CD4-positive, alpha-beta T cell treated with Interferon gamma for 1 hour (primary cell): ENCODE measurements at regions not wholly inside any gene's neighbourhood (a gene's known extent, or its start where the extent isn't known, plus 50 kb on each side); places are given as distances from the start of the nearest gene placed in this dataset.

ENCODE experiments used
- DNase-seq: peaks from one replicate; pipeline ENCODE4 v3.0.0-alpha.2; 2020

GRCh38 chr13:109393045-109393444 lies 393.3 kb downstream of the IRS2 start:
- no peak for DNase-seq

- DNase-seq, result no peak
Observed at GRCh38 chr13:109390391-109390790, 396.0 kb downstream of the IRS2 start.

DNA sequence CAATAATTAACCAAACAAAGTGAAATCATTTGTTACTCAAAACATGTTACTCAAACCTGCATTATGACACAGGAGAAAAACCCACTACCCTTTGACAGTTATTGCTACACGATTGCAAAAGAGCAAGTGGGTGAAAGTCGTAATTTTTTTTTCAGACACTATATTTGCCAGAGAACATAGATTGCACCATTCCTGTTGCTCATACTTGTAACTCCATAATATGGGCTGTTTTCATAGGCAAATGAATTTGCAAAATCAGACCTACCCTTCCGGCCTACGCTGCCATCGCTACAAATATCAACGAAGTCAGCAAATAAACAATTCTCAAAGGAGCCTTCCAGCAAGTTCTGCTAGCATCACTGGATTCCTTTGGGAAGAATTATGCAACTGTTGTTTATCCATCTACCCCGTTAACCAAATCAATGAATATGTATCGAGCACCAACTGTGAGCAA lies 396.5 kb downstream of the IRS2 start:
- peak; percentile 13 for DNase-seq

GRCh38 chr13:109389456-109389855 lies 396.9 kb downstream of the IRS2 start:
- DNase-seq, result no peak

DNA sequence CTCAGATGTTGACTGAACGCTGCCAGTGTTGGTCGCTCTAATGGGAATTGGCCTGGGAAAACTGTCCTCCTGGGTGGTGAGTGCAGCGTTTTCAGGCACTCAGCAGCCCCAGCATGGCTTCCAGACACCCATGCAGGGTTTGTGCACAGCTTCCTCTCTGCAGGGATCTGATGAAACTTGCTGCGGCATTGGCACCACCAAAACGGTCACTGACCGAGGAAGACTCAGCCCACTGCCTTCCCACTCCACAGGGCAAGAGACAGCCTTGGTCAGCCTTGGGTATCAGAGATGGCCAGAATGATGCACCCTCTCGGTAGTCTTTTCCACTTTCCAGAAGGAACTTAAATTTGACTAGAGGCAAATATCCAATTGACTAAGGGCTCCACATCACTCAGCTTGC lies 398.9 kb downstream of the IRS2 start:
- no peak for DNase-seq

DNA sequence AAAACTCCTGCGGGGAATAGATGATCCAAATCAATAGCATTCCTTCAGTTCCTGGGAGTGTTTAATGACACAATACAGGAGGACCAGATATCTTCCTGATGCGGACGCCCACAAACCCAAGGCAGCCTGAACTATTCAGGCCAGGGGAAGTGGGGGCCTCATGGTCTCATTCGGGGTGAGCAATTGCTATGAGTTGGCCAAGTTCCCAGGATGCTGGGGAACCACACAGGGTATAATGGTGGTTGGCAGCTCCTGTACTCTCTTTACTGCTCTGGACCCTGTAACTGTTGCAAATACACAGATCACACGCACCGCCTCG lies 401.2 kb downstream of the IRS2 start:
- DNase-seq, result no peak

GRCh38 chr13:109384491-109385241 lies 401.7 kb downstream of the IRS2 start:
- no peak for DNase-seq

DNA sequence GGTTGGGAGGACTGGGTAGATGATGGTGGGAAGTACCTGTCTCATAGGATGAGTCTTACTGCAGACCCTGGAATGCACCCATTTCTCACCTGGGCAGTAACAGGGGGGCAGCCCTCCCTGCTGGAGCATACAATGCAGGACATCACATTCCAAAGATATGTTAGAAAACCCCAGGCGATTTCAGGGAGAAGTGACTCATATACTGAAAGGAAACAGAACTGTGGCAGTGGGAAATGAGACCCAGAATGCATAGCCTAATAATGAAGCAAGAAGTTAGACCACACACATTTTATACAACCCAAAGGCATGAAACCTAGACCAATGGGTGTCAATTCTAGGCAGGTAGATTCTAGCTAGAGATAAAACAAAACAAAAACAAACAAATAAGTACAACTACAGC lies 402.7 kb downstream of the IRS2 start:
- DNase-seq, result no peak

DNA sequence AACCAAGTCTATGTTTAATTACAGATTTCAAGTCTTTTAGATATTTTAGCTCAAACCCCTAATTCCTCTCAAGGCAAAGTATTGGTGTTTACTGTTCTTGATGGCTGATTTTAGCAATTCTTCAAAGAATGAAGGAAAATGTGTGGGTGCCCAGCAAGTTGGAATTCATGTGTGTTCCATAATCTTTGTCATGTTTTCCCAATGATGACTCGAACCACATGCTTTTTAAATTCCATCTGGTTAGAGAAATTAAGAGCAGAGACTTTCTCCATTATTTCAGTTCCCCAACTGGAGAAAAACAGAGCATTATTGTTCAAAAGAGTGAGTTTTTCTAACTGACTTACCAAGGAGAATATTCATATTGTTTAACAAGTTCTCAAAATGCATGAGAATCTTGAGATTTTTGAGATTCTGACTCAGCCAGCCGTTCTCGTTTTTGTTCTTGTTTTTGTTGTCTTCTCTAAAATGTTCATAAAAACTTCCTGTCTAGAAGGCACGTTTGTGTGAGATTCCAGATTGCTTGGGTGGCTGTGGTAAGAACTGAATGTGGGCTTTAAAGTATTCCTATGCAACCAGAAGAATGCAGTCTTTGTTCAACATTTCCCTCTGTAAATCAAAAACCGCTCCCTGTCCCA lies 404.7 kb downstream of the IRS2 start:
- no peak for DNase-seq

- DNase-seq, result no peak
Observed at GRCh38 chr13:109380457-109380856, 405.9 kb downstream of the IRS2 start.

DNA sequence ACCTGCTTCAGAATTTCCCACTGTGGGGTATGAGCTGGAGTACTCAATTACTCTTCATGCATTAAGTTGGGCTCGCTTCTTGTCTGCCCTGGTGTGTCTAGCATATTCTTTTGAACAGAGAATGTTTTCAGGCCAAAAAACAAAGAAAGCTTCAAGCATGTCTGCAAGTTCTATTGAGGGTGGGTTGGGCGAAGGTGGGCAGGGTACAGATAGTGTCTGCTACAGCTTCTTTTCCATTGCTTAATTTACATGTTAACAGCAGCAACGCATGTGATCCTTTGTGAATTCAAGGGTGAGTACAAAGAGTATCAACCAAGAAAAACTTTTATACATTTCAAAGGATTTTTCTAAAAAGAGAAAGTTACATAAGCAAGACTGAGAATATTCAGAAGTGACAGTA lies 406.5 kb downstream of the IRS2 start:
- no peak for DNase-seq

GRCh38 chr13:109376936-109377335 lies 409.4 kb downstream of the IRS2 start:
- DNase-seq, result no peak

- DNase-seq, result no peak
Observed at GRCh38 chr13:109374609-109375200, 411.7 kb downstream of the IRS2 start.

GRCh38 chr13:109372666-109373065 lies 413.7 kb downstream of the IRS2 start:
- DNase-seq, result no peak

DNA sequence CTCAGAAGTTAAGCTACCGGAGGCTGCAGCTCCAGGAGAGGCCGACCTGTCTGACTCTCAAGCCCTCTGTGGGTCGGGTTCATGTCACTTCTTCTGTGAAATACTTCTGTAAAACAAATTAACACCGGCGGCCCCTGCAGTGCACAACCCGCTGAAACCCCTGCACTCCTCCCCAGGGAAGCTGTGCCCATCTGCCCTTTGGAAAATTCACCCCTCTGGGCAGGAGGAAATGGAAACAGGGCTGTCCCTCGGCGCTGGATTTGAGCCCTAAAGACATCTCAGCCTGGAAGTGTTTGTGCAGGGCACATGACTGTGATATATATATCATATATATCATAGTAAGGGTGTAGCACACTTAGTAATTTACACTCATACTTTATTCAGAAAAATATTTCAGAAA lies 415.3 kb downstream of the IRS2 start:
- DNase-seq, result no peak

GRCh38 chr13:109370496-109370895 lies 415.9 kb downstream of the IRS2 start:
- DNase-seq, result no peak

- no peak for DNase-seq
Observed at GRCh38 chr13:109369353-109370052, 416.9 kb downstream of the IRS2 start.

DNA sequence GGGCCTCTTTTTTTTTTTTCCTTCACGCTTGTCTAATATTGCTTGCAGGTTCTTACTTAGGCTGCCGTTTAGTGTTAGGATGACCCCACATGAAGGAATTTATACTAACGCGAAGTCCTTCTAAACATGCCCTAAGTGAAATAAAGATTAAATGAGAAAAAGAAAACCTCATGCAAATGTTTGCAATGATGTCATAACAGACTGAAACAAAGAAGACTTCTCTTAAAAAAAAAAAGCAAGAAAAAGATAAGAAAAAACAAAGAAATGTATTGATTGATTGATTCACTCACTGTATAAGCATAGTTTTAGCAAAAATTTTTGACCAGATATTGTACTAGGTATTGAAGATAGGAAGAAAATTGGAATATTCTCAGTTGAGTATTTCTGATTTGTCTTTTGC lies 418.2 kb downstream of the IRS2 start:
- DNase-seq, result no peak

DNA sequence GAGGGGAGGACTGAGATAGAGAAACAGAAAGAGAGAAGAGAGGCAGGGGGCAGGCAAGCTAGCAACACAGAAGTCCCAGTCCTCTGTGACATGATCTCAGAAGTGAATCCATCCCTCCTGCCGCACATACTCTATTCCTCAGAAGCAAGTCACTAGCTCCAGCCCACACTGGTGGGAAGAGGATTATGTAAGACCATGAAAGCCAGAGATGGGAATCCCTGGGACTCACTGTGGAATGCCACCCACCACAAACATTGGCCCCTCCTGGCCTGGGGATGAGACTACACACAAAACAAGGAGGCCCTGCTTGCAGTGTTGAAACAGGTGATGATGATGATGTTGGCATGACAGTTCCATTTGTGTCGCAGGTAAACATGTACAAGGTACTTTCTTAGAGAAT lies 419.9 kb downstream of the IRS2 start:
- DNase-seq, result no peak

GRCh38 chr13:109363431-109363830 lies 423.0 kb downstream of the IRS2 start:
- no peak for DNase-seq

DNA sequence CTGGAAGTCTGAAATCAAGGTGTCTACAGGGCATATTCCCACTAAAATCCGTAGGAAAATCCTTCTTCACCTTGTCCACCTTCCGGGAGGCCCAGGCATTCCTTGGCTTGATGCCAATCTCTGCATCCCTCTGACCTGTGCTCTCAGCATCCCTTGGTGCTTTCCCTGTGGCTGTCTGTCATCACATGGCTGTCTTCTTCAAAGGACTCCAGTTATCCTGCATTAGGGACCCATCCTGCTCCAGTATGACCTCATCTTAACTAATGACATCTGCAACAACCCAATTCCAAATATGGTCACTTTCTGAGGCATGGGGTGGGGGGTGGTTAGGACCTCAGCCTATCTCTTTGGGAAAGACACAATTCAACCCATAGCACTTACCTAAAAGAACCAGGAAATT lies 423.8 kb downstream of the IRS2 start:
- no peak for DNase-seq

DNA sequence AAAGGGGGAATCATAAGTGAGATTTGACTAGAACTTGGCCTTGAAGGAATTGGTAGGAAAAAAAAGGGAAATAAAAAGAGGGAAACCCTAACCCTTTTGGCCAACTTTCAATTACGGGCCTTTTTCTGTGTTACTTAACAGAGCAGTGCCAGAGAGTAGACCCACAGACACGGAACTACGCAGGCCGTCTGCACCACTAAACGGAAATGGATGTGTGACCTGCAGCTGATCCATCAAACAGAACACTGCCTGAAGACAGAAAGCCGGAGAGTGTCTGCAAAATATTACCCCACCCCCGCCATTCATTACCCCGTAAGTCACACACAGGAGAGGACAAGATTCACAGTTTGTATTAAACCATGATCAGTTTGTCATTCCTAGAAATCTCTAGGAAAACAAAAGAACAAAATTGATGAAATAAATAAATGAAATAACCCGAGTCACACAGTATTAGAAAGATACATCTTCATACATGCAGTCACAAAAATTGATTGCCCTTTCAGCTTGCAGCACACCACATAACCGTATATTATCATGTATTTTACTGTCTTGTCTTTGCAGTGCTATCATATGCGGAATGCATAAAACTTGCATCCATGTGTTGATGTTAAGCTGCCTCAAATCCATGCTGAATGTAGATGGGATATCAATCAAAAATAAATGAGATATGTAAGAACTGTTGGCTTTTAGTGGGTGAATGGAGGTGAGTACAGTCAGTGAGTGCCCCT lies 424.7 kb downstream of the IRS2 start:
- DNase-seq, result peak; percentile 8
